ENCODE measurements at regions not wholly inside any gene's neighbourhood (a gene's known extent, or its start where the extent isn't known, plus 50 kb on each side); places are given as distances from the start of the nearest gene placed in this dataset.
A peak's percentile ranks its signal among the peaks of the same experiment; 100 is the strongest.
"Not testable (repeated sequence)": the region's sequence is repeated elsewhere in the genome, so short reads cannot be mapped to it uniquely, and the experiment has no call there.

DNA sequence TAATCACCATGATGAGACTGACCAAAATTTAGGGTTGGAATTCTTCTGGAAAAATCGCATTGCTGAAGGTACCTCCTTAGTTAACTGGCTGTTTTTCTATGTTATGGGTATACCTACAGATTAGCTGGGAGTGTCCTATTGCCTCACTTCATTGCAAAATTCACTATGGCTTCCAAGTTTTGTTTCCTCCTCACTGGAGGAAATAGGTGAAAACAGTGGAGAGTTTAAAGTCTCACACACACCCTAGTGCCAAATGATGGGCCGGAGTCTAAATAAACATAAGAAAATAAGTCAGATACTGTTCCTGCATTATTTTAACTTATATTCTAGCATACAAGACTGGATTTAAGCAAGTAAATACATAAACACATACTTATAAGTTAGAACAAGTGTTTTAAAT is 98.2 kb downstream of the AHR start:
- no peak for DNase-seq (ENCODE audit: low read depth)

DNA sequence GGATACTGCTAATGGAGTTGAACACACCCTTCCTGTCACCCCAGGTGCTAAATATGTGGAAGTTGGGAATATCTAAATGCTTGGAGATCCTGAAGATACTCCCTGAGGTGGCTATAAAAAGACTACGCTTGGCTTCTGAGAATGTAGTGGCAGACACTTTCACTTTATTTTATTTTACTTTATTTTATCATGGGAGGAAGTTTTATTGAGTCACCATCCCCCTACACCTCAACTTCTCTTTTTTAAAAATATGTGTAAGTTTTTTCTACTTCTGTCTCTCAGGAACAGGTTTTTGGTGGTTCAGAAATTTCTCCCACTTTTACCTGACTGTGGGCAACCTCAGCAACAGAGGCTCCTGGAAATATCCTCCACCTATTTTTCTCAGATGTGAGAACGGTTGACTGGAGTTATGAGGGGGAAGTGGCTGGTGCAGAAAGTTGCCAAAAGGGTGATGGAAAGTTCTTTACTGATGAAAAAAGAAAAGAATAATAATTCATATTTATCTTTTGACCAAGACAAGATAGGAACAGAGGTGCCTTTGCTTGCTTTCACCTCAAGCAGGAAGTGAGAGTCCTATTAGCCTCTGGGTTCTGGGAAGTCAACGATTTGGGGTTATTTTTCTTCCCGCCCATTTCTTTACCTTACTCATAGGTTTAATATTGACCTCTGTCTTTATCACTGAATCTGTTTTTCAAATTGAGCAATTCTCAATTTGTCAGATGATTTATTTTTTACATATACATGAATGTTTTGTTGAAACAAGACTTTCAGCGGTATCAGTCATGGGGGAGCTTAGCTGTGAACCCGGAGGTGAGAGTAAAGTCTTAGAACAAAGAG is 103.6 kb downstream of the AHR start:
- no peak for DNase-seq (ENCODE audit: low read depth)

DNA sequence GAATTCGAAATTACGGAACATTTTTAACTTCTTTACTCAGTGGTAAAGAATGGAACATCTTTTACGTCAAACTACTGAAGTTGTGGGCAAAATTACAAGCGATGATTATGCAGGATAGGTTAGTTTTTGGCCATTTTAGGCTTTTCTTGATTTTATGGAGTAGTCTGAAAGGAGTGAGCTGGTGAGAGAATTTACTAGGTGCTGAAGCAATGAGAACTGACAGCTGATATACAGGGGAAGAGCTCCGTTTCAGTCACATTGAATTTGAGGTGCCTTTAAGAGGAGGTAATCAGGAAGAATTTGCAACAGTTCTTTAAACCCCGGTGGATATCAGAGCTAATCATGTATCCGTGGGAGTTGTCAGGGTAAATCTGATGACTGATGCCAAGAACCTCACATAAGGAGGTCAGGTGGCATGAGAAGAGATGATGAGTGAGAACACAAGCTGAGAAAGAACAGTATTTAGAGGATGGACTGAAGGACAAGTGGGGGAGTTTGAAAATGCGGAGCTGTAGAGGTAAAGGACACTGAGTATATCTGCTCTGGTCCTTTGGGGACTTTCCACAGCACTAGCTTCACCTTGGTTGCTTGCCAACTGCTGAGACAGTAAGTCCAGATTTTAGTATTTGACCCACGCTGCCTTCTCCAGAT is 104.3 kb downstream of the AHR start:
- DNase-seq (ENCODE audit: low read depth): no peak

DNA sequence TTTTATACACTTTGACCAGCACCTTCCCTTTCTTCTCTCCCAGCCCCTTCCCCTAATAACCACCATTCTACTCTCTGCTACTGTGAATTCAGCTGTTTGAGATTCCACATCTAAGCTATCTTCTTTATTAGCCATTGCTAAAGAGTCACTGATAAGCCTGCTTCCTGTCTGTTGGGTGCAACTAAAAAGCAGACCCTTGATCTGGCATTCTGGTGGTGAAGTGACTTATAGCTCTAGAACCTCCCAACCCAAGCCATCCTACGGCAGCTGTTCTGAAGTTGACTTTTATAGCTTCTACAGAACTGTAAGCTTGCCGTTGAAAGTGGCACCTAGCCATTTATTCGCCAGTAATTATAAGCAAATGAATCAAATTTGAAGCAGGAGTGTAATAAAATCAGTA is 105.6 kb downstream of the AHR start:
- no peak for DNase-seq (ENCODE audit: low read depth)

DNA sequence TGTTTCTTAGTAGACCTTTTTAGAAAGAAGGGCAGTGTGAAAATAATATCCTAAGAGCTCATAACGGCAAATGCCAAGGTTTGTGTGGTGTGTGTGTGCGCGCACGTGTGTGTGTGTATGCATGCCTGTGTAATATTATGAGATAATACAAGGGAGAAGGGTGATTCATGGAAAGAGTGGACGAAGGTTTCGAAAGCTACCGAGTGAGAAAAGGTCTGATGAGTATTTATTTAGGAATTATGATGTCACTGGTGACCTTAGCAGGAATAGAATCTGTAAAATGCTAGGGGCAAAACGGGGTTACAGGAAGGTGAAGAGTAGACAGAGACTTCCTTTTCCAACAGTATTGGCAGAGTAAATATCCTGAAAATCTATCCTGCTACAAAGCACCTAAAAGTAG is 107.3 kb downstream of the AHR start:
- peak; percentile 91 for DNase-seq (ENCODE audit: low read depth)

DNA sequence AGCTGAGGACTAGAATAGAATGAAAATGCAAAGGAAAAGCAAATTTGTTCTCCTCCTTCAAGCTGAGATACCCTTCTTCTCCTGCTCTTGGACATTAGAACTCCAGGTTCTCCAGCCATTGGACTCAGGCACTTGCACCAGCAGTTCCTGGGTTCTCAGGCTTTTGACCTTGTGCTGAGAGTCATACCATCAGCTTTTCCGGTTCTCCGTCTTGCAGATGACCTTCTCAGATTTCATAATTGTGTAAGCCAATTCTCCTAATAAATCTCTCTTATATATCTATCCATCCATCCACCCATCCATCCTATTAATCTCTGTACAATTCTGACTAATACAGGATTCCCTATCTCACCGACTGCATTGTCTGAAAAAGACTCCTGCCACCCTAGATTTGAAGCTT is 108.3 kb downstream of the AHR start:
- peak; percentile 66 for DNase-seq (ENCODE audit: low read depth)

DNA sequence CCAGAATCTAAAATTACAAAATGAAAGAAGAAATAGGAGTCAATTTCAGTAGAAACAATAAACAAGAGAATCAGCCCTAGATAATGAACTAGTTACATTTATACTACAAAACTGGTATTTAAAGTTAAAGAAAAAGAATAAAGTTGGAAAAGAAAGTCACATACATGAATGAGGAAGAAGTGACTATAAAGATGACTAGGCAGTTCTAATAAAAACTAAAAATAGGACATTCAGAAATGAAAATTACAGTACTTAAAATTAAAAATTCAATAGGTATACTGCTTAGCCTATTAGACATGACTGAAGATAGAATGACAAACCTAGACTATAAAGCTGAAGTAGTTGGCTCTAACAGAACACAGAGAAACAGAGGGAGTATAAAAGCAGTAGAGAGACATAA is 108.8 kb downstream of the AHR start:
- no peak for DNase-seq (ENCODE audit: low read depth)

DNA sequence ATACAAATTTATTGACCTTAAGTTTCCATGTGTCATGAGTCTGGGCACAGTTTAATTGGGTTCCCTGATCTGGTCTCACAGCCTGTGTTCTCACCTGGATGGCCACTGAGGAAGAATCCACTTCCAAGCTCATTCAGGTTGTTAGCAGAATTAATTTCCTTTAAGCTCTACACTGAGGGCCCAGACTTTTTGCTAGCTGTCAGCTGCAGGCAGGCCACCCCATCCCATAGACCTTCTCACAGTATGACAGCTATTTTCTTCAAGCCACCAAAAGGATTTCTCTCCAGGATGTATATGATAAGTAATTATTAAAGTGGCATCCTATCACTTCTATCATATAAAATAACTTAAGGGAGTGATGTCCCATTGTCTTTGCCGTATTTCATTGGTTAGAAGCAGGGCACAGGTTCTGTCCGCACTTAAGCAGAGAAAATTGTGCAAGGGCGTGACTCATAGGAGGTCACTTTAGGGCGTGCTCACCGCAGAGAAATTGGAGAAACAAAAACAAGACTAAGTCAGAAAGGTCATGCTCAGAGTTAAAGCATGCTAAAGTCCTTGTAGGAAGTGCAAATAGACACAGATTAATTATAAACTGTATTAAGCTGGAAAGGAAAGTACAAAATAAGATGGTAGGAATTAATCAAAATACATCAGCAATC is 109.9 kb downstream of the AHR start:
- peak; percentile 99 for DNase-seq (ENCODE audit: low read depth)

DNA sequence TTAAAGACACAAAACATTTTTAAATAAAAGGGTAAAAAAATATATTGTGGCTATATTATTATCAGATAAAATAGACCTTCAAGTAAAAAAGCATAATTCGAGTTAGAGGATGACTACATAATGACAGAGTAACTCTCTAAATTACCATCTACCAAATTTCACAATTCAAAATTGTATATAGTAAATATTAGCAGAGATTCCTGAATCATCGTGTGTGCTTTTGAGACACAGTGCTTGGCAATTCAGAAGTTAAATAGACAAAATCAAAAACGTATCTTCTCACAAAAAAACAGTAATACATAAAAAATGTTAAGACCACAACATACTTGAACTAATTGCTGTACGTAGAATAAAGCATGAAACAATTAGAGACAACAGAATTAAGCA is 110.4 kb downstream of the AHR start:
- DNase-seq (ENCODE audit: low read depth): peak; percentile 64

DNA sequence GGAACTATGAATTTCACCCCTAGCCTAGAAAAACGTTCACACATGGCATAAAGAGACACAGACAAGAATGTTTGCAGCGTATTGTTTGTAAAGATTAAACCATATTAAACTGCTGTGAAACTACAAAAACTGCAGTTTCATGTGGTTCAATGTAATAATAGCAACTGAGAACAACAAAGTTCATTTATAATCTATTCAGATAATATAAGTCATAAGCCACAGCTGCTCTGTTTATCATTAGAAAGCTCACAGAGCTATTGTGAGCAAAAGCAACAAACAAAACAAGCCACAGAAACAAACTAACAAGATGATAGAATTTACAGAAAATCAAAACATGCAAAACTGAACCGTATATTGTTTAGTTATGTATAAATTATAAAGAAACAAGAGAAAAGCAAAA is 113.5 kb downstream of the AHR start:
- DNase-seq (ENCODE audit: low read depth): no peak

DNA sequence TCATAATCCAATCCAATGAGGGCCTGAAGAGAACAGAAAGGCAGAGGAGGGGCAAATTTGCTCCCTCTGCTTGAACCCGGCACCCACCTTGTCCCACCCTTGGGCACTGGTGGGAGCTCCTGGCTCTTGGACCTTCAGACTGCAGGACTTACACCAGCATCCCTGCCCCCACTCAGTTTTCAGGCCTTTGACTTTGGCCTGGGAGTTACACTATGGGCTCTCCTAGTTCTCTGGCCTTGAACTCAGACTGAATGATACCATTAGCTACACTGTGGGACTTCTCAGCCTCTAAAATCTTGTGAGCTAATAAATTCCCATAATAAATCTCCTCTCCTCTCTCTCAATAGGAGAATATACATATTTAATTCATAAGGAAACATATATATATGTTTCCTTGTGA is 114.4 kb downstream of the AHR start:
- no peak for DNase-seq (ENCODE audit: low read depth)

DNA sequence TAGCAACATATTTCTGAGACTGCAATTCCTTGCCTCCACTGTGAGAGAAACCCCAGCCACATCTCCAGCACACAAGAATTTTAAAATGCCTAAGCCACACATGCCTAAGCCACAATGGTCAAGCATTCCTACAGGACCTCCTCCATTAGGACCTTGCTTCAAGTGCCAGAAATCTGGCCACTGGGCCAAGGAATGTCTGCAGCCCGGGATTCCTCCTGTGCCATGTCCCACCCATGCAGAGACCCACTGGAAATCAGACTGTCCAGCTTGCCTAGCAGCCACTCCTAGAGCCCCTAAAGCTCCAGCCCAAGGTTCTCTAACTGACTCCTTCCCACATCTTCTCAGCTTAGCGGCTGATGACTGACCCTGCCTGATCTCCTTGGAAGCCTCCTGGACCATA is 117.5 kb downstream of the AHR start:
- DNase-seq (ENCODE audit: low read depth): no peak

DNA sequence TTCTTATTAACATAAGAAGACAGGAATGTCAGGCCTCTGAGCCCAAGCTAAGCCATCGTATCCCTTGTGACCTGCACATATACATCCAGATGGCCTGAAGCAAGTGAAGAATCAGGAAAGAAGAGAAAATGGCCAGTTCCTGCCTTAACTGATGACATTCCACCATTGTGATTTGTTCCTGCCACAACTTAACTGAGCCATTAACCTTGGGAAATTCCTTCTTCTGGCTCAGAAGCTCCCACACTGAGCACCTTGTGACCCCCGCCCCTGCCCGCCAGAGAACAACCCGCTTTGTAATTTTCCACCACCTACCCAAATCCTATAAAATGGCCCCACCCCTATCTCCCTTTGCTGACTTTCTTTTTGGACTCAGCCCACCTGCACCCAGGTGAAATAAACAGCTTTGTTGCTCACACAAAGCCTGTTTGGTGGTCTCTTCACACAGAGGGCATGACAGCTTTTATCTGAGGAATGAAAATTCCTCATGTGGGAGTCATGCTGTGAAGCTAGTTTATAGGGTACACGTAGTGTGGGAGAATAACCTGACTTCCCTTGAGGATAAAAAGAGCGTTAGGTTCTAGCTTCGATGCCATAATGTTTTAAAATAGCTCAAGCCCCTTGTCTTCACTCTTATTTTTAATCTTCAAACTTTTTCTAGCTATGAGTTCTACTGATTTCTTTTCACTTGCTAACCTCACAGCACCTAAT is 122.0 kb downstream of the AHR start:
- not testable (repeated sequence) for DNase-seq (ENCODE audit: low read depth)

DNA sequence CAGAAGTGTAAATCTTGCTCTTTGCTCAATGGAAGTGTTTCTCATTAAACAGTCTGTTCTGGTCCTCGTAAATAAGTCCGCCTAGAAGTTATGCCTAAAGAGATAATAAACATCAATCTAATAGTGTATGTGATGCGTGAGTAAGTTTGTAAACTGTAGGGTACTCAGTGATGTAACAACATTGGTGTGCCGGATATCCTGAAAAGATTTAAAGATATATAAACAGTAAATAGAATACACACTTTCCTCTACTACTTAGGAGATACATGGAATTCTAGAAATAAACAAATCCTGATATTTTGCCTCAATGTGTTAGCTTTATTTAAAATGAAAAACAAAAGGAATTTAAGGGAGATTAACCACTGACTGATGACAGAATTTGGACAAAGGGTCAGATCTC is 123.5 kb downstream of the AHR start:
- no peak for DNase-seq (ENCODE audit: low read depth)

DNA sequence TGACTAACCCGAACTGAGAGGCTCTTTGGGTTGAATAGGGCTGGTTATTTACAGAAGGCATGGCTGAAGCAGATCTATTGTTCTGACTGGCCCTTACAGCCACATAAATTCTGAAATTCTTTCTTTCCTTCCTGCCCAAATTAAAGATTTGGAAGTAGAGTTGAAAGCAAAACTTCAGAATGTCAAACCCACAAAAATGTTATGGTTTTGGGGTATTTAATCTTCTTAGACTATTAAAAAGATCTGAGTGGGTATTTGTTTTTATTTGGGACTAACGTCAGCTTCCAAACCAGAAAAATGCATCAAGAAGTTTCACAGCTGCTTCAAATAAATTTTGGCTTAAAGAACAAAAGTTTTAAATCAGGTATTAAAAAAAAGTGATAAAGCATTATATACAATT is 124.5 kb downstream of the AHR start:
- peak; percentile 64 for DNase-seq (ENCODE audit: low read depth)

DNA sequence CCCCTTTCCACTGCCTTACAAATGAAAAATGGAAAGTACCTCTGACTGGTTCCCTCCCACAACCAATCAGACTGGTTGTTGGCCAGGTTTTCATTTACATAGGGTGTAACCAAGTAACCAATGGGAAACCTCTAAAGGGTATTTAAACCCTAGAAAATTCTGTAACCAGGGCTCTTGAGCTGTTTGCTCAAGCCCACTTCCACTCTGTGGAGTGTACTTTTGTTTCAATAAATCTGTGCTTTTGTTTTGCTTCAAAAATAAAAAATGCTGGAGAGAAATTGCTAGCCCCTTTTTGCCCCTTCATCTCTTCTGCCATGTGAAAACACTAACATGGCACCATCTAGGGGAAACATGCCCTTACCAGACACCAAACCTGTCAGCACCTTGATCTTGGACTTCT is 129.5 kb downstream of the AHR start:
- no peak for DNase-seq (ENCODE audit: low read depth)

DNA sequence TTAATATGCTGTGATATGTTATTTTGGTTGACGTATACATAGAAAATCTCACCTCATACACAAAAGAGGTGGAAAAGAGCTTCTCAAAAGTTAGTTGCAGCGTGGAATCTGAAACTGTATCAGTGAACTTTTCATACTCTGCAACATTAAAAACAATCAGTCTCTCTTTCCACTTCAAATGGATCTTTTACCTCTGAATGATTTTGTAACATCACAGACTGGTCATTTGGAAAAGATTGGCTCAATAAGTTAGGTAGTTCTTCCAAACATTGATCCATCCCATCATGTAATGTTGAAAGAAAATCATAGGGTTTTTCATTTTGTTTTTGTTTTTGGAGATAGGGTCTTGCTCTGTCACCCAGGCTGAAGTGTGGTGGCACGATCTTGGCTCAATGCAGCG is 131.1 kb downstream of the AHR start:
- DNase-seq (ENCODE audit: low read depth): no peak

DNA sequence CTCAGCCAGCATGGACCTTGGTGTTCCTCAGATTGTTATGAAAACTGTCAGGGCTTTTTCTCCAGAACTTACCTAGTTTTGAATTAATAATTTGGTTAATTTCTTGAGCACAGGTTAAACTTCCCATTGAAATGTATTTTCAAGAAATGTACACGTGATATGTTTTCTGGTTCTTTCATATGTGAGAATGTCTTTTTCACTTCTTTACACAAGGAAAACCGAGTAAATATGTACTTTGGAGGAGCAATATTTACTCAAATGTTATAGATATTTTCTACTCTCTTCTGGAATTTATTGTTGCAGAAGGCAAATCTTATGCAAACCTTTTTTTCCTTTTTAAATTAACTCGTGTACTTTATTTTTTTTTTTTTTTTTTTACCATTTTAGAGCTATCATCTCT is 134.3 kb downstream of the AHR start:
- DNase-seq (ENCODE audit: low read depth): no peak

DNA sequence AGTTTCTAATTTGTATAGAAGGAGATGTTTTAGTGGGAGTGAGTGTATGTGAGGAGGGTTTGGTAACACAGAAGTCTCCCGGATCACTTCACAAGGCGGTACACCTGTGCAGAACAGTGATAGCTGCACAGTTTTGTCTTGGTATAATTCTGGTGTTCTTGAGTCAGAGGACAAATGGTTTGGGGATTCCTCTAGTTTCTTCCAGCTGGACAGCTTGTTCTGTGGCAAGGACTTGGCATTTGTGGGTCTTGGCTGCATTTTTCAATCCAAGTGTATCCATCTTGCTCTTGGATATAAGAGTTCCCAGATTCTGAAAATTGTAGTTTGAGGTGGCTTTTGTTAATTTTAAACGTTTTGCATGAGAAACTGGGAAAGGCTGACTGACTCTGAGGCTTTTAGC is 135.7 kb downstream of the AHR start:
- peak; percentile 29 for DNase-seq (ENCODE audit: low read depth)

DNA sequence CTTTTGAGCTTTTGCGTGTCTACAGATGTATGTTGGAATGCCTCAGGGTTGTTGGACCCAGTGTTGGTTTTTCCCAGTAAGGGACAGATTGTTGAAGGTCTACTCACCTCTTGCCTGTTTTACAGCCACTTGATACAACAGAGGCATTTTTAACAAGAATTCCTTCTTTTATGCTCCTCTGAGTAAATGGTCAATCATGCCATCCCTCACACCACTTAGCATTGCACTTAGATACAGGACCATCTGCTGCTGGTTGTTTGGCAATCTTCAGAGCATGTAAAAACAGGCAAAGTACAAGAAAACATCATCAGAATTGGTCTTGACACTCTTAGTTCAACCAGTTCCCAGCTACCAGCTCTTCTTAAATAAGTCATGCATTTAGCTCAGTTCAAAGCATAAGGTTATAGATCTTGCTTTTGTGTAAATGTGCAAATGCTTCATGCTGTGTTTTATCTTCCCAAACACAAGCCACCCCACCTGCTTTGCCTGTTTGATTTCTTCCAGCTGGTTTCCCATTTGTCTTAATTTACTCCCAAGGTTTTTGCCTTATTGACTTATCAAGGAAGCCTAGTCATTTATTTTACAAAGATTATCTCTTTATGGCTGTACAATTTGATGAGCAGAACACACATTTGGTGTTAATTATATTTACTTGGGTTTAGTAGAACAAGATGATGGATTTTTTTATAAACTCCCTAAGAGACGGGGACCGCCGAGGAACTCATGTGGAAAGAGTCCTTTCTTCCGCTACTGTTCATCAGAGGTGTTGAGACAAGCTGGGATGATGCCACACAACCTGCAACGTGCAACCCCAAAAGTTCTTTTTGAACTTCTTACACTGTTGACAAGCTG is 136.6 kb downstream of the AHR start:
- peak; percentile 24 for DNase-seq (ENCODE audit: low read depth)

DNA sequence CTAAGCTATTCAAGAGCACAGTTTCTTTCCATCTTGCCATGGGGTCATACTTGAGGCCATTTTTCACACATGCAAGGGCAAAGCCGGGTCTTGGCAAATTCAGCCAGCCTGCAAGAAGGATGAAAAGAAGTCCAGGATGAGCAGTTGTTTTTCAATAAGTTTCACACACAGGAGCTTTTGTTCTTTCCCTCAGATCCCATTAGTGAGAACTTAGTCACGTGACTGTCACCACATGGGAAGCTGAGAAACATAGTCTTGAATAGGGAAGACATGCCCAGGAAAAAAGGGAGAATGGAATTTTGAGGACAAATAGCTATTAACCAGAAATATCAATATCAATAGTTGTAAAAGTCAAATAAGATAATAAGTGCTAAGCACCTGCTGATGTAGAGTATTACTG is 137.7 kb downstream of the AHR start:
- DNase-seq (ENCODE audit: low read depth): no peak

Data from LHCN-M2 (cell line).